ENCODE measurements at regions not wholly inside any gene's neighbourhood (a gene's known extent, or its start where the extent isn't known, plus 50 kb on each side); places are given as distances from the start of the nearest gene placed in this dataset.

DNA sequence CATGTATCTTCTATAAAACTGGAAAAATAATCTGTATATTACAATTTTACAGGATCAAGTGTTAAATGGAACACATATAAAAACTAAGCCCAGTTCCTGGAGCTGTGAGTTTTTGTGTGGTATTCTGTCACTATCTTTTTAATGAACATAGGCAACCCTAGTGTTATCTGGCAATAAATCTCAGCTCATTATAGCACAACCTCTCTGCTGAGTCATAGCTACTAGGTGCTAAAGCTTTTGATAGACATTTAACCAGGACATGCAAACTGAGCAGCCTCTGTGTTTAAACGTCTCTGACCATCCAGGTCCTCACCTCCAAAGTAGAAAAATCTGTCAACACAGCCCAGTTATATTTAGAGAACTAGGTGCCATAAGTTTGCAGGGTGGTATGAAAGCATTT, 91.0 kb upstream of the CARD18 start:
- no peak for DNase-seq (ENCODE audit: low spot score)

DNA sequence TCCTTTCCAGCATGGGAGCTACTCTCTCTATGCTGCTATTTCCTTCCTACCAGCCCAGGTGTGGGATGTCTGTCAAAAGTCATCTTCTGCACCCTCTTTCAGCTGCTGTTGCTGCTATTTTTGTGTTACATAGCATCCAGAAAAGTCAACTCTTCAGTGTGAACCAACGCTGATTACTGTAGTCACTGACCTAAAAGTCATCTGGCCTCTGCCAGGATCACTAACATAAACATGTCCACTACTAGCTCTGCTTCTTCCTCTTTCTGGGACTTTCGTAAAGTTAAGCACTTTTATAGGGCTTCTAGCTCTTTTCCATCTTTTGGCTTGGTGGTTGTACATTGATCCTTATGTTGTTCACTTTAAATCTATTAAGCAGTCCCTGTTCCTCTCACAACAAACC, 90.2 kb upstream of the CARD18 start:
- DNase-seq (ENCODE audit: low spot score) = no peak

DNA sequence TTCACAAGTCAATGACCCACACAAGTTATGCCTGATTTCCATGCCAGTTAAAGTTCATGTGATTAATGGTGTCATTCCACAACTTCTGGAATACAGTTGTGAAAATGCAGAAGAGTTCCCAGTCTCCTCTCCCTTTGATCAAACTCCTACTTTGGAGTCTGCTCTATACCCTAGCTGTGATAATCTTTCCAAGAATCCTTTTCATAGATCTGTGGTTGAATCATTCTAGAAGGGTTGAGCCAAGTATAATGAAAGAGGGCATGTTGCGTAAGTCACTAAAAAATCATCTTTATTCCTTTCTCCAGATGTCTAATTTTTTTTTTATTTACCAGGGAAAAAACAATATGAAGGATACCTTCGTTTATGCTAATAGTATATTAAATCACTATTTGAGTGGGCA, 89.7 kb upstream of the CARD18 start:
- DNase-seq (ENCODE audit: low spot score) = no peak

DNA sequence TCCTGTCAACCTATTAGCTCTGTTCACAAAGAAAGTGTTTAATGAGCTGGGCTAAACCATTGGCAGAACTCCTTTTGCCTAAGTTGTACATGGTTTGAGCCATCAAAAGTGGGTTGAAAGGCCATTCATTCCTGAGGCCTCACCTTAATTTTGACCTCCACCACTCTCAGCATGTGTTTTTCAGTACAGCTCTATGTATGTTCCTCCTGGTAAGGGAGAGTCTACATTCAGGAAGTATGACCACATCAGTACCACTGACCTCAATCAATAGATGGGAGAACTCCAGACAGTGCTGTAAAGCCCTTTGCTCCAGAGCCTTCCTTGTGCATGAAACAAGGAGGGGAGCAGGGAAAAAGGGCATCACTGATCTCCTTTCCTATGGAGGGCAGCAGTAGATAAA, 87.8 kb upstream of the CARD18 start:
- no peak for DNase-seq (ENCODE audit: low spot score)

DNA sequence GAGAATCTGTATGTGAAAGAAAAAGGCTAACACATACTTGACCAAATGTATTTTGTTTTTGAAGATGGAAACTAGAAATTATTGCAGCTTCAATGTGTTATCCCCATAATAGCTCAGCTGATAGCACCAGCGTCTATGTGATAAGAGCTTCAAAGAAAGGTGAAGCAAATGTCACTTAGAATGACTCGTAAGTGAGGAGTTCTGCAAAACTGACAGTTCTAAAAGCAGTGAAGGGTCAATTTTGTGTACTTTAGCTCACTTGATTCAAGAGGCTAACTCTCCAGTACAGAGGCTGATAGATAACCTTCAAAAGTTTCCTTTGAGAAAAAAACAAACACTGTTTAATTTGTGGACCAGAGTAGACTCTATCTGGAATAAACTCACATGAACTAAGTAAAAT, 87.2 kb upstream of the CARD18 start:
- DNase-seq (ENCODE audit: low spot score) = no peak

DNA sequence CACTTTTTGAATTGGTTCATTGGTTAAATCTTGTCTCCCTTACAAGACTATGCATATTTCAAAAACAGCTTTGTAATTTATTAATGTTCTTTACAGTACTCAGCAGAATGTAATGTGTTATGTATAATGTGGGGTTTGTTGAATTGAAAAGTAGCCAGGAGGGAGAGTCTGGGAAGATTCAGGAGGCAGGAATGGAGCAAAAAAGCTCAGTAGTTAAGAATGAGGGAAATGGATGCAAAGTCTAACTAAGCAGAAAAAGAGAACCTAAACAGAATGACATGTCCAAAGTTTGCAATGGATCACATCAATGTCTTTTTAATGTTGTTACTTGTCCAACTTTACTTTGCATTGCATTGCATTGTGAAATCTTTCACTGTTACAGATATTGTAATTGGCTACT, 86.5 kb upstream of the CARD18 start:
- no peak for DNase-seq (ENCODE audit: low spot score)

DNA sequence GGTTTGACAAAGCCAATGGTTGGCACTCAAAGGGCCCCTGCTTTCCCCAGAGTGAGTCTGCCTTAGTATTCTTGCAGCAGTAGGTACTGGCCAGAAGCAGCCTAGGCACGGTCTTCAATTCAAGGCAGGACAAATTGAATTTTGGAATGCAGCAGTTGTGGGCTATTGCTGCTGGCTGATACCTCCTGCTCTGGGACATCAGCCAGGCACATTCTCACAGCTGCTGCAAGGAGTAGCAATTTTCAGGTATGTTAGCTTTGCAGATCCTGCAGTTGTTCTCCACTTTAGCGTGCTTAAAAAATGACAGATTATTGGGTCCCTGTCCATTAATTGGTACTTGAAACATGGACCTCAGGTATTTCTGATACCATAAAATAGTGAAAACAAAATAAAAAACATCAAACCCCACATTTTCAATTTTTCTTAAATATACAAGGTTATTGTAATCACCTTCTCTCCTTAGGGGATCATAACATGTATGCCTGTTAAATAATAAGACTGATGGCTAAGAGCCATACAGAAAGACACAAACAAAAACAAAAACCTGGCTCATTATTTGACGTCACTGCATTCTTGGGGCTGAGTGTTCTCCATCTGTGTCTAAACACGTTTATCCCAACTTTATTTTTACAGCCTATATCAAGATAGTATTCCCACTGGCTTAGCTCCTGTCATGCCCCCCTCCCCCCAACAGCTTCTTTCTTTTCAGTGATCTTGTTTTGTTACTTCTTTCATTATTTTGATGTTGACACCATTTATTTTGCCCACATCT, 85.1 kb upstream of the CARD18 start:
- no peak for DNase-seq (ENCODE audit: low spot score)

DNA sequence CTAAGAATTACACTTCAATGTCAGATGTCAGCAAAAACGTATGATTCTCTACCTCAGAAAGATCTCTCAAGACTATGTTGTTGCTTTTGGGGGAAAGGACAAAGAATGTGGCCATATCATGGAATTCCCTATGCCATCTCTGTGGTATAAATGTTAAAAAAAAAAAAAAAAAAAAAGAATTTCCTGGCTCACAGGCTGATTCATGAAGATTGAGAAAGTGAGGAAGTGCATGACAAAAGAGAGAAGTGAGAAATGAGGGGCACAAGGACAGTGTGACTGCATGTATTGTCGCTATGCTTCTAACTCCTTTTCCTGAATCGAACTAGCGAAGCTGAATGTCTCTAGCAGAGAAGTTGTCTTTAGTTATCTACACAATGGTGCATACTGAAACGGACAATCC, 80.6 kb upstream of the CARD18 start:
- DNase-seq (ENCODE audit: low spot score) = no peak

DNA sequence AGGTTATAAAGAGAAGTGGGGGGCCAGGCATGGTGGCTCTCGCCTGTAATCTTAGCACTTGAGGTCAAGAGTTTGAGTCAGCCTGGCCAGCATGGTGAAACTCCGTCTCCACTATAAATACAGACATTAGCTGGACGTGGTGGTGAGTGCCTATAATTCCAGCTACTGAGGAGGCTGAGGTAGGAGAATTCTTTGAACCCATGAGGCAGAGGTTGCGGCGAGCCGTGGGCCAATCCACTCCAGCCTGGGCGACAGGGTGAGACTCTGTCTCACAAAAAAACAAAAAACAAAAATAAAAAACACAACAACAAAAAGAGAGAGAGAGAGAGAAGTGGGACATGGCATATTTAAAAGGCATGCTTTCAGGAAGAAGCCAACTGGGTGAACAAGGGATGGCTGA, 80.1 kb upstream of the CARD18 start:
- no peak for DNase-seq (ENCODE audit: low spot score)

DNA sequence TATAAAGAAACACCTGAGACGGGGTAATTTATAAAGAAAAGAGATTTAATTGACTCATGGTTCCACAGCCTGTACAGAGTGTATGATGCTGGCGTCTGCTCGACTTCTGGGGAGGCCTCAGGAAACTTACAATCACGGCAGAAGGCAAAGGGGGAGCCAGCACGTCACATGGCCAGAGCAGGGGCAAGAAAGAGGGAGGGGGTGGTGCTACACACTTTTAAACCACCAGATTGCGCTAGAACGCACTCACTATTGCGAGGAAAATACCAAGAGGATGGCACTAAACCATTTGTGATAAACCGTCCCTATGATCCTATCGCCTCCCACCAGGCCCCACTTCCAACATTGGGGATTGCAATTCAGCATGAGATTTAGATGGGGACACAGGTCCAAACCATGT, 79.7 kb upstream of the CARD18 start:
- no peak for DNase-seq (ENCODE audit: low spot score)

DNA sequence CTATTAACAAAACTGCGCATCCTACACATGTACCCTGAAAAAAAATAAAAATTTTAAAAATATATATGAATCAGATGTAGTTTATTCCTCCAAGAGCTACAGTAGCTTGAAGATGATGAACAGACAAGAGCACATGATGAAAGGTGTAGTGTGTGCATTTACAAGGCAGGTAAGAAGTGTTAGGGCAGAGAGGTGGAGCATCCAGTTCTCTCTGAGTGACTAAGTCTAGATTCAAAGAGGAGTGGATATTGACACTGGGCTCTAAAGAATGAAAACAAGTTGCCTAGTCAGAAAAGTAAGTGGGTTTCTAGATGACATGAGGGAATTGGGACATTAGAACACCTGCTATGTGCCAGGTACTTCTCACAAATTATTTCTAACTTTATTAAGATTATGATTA, 76.0 kb upstream of the CARD18 start:
- no peak for DNase-seq (ENCODE audit: low spot score)

DNA sequence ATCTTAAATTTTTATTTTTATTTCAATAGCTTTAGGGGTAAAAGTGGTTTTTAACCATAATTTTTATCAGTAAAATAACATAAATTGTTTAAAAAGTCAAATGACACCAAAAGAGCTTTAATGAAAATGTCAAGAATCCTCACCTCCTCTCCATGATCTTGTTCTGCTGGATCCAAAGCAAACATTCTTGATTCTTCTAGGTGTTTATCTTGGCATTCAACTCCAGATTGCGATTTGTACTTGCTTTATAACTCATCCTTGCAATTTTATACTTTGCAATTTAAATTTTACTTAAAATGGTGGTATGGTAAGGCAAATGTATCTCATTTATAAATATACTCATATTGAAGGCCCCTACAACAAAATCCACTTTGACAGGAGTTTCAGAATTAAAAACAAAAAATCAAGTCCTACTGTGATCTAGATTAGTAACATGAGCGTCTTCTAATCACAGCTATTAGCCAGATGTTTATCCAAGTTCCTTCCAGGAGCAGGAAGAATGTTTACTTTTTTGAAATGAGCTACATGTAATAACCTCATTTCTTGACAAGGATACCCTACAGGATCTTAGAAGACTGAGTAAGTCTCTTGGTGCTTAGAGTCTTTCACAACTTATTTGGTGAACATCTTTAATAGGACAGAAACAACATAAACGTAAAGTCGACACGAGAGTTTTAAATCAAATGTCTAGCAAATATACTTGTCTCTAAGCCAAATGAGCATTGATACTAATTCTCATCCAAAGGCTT, 72.4 kb upstream of the CARD18 start:
- no peak for DNase-seq (ENCODE audit: low spot score)

DNA sequence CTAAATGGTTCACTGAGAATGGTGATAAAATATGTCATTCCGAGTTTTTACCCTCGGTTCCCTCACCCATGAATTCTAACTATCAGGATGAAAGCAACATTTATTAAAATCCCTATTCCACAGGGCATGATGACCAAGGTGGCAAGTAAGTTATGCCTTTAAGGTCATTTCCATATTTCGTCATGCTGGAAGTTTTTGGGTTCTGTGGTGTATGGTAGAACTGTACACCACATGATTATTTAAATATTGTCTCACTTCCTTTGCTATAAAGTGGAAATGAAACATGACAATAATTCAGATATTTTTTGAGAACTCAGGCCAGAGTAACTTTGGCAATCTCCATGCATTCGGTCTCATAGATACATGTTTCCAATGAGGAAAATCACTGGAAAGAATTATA, 68.5 kb upstream of the CARD18 start:
- no peak for DNase-seq (ENCODE audit: low spot score)

DNA sequence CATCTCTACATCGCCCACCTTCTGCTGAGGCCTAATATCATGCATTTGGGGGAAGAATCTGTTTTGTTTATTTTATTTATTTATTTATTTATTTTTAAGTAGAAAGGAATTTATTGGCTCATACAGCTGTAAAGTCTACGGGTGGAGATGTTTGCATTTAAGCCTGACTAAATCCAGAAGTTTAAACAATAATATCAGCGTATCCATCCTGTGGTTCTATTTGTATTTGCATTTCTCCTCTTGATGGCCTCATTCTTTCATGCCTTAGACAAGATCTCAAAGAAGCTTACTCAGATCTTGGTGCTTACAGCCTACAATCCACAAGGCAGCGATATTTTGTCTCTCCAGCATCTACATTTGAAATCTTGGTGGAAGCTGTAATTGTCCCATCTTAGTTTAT, 67.1 kb upstream of the CARD18 start:
- DNase-seq (ENCODE audit: low spot score) = no peak

DNA sequence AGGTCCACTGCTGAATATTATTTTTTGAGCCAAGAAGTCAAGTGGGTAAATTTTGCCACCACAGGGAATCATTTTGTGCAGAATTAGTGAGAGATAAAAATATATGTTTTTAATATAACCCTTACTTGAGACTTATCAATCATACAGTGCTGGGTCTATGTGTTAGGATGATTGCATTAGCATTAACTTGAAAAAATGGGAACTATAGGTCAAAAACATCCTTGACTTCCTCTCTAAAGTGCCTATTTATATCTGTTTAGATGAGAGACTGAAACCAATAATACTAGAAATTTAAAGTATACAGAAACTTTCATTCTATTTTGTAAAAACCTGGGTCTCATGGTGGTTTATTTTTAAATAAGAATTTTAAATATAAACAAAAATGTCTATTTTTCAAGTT, 65.1 kb upstream of the CARD18 start:
- DNase-seq (ENCODE audit: low spot score) = no peak

DNA sequence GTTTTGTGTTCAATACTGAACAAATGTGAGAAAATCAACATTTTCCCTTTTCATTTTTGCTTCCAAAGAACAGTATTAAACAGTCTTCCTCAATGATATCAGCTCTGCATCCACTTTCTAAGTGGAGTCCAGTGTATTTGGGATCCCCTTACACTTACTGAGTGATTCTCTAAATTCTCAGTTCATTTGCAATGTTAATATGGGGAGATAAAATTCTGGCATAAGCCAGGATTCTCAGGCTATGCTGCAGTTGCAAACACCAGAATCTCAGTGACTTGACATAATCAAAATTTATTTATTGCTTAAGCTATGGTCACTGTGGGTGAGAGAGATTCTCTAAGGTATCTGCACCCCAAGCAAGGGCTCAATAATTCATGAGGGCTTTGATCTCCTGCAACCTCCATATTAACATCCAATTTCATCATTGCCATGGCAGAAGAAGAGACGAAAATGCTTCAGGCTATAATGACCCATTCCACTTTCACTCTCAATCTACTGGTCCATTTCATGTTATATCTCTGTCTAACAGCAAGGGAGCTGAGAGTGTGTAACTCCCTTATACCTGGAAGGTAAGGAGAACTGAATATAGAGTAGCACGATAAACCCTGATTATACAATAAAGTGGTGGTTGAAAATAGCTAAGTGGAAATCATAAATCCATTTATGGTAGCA, 64.1 kb upstream of the CARD18 start:
- no peak for DNase-seq (ENCODE audit: low spot score)

DNA sequence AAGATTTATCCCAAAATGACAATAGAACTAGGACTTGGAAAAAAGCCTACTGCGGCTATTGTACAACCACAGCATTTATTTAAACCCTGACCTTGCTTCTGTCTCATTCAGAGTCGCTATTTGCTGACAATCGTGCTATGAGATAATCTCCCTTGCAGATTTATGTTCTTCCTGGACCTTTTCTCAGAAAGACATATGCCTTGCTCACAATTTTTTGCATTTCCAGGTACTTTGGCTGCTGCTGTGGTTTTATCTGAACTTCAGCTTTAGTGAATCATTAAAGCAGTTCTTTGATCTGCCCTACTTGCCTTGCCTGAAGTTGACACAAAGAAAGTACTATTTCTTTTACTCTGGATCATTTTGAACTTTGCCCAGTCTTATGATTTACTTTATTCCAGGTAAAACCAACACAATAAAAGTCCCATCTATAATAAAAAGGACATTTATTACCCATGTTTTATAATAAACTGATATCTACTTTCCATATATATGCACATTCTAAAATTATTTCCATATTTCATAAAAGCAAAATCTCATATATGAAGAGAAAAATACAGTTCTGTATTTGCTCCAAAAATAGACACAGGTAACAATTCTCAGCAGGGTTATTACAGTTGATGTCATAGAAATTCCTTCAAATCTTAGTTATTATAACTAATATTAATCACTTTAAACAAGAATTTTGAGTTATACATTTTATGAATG, 63.4 kb upstream of the CARD18 start:
- no peak for DNase-seq (ENCODE audit: low spot score)

DNA sequence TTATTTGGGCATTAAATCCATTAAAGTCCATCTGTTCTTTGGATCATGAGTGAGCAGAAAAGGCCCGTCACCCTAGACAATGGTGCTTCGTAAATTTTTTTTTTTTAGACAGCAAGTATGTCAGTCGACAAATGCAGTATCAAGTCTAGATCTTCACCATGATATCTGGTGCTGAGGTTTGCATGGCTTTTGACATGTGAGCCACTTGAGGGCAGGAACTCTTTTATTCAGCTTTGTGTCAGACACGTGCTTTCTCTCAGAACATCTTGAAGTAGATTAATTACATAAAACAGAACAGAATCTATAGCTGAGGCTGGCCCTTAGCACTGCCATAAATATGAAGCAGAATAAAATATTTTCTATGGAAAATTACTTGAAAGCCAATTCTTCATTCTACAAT, 62.9 kb upstream of the CARD18 start:
- no peak for DNase-seq (ENCODE audit: low spot score)

DNA sequence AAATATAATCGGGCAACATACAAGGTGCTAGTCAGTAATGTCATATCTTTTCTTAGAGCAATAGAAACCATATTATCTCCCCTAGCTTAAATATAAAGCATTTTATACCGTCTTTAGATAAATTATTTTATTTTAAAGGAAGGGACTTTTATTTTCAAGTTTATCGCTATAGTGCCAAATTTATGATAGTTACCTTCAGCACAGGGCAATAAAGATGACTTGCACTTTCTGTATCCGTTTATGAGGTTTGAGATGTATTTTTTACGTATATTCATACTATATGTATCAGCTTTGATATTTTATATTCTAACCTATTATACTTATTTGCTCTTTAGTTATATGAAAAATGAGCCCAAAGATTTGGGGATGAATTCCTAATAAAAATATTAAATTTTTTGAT, 61.6 kb upstream of the CARD18 start:
- DNase-seq (ENCODE audit: low spot score) = no peak

DNA sequence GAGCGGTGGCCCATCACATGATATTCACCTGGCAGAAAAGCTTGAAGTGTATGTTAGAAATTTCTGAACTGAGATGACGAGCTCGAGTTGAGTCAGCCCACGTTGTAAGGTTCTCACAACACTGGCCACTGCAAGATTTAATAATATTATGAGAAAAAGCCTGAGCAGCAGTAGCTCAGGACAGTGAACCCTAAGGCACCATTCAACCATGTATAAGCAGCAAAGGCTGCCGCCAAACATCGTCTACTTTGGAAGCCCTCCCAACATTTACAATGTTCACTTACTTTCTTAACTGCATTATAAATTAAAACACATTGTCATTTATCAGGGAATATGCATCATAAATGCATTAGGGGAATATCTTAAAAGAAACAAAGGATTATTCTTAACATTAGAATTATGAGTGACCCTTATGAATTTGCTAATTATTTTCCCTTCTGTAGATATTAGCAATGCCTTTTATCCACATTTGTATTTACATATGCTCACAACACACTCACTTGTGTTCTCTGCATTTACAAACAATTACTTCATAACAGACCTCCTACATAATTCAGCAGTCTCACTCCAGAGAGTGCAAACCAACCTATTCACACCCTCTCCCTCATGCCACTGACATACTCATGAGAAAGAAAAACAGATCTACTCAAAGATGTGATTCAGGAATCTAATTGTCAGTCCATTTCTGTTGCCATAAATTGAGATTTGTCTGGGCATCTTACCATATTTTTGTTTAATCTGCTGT, 57.7 kb upstream of the CARD18 start:
- DNase-seq (ENCODE audit: low spot score) = no peak

DNA sequence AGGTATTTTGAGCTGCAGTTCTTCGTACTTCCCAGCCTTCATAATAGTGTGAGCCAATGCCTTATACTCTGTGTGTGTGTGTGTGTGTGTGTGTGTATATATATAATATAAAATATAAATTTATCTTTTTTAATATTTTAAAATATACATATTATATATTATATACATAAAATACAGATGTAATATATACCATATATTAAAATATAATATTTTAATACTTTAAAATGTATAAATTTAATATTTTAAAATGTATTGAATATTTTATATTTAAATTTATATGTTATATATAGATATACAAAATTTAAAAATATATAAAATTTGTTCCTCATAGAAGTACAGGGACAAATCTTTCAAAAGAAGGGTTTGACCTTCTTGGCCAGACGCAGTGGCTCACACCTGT, 53.7 kb upstream of the CARD18 start:
- no peak for DNase-seq (ENCODE audit: low spot score)

DNA sequence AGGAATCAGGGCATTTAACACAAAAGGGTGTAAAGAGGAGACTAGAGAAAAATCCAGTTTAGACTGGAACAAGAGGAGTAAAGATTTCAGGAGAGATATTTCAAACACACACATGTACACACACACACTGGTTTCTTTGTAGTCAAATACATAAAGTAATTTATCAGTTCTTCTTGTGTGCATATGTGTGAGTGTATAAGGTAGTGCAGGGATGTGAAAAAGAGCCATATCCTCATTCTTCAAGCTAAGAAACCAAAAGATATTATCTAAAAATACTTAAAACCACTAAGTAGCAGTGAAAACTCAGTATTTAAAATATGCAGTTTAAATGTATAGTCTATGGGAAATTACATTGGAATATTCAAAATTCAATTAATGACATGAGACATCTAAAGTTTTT, 52.5 kb upstream of the CARD18 start:
- DNase-seq (ENCODE audit: low spot score) = no peak

Measured in ecto neural progenitor cell (in vitro differentiated cells).